ENCODE measurements at regions not wholly inside any gene's neighbourhood (a gene's known extent, or its start where the extent isn't known, plus 50 kb on each side); places are given as distances from the start of the nearest gene placed in this dataset.

- no peak for DNase-seq
These were observed 318.2 kb downstream of the NUAK1 start for GRCh38 chr12:105820429-105821125.

GRCh38 chr12:105822131-105823105 is 316.3 kb downstream of the NUAK1 start:
- no peak for DNase-seq

DNA sequence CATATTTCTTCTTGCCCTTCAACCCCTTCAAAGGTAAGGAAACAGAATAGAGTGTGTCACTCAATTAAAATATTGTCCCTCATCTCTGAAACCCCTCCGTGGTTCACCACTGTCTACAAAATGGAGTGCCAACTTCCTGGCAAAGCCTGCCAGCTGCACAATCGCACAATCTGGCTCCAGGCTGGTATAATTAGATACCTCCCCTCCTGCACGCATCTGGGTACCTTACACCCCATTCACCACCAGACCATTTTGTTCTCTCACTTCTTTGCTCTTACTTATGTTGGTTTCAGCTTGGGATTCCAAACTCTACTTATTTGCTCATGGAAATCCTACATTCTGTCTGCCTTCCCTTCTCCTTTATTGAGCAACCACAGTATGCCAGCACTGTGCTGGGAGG is 314.9 kb downstream of the NUAK1 start:
- no peak for DNase-seq

DNA sequence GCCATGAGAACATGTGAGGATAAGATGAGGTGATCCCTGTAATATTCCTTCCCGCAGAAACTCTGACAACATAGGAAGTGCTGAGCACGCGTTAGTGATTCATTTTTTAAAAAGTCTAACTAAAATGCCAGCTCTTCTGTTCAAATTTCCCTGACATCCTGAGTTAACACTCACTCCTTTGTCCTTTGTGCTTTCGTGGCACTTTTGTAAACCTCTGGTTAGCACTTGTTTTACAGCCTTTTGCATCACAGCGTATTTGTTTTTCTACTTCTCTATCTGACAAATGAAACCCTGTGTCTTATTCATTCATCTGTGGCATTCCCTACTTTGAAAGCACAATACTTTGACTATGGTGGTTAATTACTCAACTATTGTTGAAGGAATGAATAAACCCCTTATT is 313.6 kb downstream of the NUAK1 start:
- no peak for DNase-seq

DNA sequence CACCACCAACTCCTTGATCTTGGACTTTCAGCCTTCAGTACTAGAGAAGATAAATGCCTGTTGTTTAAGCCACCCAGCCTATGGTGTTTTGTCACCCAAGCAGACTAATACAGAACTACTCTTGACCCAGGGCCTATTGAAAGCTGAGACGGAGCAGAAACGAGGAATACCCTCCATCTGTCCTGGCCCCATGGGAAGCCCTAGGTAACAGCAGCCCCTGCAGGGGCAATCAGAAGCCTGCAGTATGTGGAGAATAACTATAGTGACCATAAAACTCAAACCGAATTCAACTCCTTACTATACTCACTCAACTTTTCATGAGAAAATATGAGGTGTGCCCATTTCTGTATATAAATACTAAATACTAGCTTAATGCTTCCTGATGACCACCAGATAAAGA is 307.4 kb downstream of the NUAK1 start:
- DNase-seq = no peak

DNA sequence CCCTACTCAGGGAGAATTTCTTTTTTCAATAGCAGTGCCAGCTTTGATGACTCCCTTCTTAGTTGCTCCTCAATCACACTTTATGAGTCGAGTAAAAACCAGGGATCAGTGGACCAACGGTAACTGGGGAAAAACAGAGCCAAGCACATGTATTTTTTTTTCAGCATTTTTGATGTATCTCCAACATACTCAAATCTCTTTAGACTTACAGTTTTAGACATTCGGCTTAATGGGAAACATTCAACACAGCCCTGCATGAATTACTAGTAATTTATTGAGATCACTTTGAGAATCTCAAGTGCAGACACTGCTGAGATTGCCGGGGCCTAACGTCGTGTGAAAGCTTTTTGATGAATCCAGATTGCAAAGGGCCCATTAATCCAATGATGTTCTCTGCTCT is 306.7 kb downstream of the NUAK1 start:
- no peak for DNase-seq

DNA sequence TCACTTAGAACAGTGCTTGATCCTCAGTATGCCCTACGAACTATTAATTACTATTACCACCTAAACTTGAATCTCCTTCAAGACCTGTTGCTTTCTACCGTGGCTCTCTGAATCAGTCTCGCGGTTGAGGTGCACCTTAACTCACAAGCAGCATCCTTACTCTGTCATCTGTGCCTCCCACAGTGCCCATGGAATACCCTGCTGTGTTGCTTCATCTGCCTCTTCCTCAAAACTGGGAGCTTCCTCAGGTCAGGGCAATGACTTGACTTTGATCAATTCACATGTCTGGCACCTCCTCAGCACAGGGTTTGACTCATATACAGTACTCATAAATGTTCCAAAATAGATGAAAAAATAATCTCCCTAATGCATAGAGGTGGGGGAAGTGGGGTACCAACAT is 305.9 kb downstream of the NUAK1 start:
- no peak for DNase-seq

- no peak for DNase-seq
These were observed 304.3 kb downstream of the NUAK1 start for GRCh38 chr12:105834496-105834895.

GRCh38 chr12:105835580-105836241 is 303.0 kb downstream of the NUAK1 start:
- DNase-seq = no peak

GRCh38 chr12:105836242-105836622 is 302.5 kb downstream of the NUAK1 start:
- DNase-seq = no peak

DNA sequence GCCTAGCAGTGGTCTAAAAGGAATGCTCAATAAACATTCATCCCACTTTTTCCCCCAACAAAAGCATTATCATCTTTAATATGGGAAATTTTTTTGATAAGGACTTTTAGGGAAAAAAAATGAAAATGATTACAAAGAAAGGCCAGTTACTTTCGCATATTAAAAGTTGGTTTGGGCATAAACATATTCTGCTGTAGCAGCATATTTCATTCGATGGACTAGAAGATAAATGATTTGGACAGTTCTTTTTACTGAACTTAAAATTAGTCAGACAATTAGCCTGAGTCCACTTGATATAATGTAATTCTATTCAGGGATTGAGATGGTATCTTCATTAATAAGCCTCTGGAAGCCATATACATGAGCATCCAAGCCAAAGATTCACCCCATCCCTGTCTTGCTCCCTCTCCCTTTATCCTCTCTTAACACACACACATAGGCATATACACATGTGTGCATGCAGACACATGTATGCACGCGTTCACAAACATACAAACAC is 299.1 kb downstream of the NUAK1 start:
- DNase-seq = no peak

DNA sequence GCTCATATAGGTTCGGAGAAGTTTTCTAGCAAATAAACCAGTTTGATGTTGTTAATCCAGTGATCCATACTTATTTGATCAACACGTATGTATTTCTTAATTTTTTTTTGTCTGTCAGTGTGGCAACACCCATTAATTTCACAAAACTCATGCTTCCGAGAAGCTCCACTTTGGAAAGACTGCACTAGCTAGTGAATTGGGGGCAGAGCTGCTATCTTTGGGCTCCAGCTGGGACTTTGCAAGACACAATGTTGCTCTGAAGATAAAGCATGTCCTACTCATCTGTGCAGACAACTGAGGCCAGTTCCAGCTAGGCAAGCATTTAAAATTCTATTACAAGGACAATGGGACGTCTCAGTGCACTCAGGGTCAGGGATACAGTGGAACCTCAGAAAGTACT is 298.4 kb downstream of the NUAK1 start:
- no peak for DNase-seq

DNA sequence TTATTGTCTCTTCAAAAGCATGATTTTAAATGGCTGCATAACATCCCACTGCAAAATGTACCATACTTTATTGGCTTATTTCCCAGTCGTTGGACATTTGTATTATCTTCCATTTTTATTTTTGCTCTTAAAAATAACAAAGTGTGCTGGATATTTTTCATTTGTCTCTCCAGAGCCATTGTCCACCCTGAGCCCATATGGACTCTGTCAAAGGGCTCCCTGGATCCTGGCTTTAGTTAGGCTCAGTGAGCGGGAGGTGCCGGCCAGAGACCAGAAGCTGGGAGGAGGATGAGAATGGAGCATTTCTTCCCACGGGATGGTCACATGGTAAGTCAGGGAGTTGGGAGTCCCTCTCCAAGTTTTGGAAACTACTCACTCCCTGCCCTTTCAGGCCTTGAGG is 296.9 kb downstream of the NUAK1 start:
- DNase-seq = no peak

DNA sequence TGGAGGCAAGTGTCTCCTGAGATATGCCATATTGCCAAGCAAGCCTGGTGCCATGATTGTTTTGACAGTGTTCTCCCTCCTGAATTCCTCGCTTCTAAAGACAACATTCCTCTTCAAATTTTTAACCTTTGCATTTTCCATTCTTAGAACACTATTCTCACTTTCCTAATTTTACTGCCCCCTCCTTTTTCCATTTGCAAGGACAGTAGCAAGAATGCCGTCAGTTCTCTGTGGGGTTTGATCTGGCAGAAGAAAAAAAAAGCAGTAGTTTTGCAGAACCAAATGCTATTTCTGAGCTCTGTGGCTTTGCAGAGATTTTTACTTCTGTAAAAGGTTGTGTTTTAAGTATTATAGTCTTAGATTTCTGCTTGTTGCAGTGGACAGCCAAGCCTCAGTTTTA is 295.2 kb downstream of the NUAK1 start:
- no peak for DNase-seq

DNA sequence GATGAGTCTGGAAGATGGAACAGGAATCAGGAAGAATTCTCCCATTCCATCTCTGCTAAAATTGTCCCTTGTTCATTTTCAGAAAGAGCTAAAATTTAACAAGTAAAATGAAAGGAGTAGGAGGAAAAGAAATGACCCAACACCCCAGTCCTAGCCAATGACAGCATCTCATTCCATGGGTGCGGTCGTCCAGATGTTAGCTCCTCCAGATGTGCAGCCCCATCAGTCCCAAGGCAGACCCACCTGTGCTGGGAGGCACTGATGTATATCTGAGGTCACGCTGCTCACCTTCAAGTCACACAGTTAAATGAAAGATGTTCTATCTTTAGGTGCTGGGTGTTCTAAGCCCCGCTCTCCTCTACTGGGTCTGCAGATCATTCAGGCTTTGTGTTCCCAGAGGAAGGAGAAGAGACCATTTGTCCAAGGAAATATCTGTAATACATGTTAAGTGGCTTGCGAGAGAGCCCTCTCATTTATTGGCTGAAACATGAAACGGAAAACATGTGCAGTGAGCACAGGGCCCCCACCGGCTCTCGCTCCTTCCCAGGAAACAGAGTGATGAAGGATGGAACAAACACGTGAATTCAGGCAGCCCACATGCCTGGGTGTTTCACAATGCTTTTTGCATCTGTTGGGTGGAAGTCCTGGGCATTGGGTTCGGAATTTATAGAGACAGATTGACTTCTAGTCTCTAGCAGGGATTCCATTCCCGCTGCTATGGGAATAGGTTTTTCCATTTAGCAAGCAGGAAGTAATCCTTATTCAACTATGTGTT is 294.6 kb downstream of the NUAK1 start:
- no peak for DNase-seq

- no peak for DNase-seq
These were observed 292.4 kb downstream of the NUAK1 start for GRCh38 chr12:105846331-105846730.

DNA sequence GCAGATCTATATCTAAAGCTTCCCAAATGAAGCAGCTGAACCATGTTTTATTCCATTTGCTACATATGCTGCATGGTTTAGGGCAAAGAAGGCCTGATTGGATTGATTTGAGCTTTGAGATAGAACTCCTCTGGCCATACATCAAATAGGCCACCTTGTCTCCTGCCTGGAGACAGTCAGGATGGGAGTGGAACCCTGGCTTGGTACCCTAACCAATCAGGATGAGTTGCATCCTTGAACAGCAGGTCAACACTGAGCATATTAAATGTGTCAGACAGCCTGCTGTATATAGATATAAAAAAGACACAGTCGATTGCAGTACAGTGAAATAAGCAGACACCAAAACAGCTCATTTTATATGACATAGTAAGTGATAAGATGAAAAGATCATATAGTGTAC is 291.7 kb downstream of the NUAK1 start:
- DNase-seq = no peak

DNA sequence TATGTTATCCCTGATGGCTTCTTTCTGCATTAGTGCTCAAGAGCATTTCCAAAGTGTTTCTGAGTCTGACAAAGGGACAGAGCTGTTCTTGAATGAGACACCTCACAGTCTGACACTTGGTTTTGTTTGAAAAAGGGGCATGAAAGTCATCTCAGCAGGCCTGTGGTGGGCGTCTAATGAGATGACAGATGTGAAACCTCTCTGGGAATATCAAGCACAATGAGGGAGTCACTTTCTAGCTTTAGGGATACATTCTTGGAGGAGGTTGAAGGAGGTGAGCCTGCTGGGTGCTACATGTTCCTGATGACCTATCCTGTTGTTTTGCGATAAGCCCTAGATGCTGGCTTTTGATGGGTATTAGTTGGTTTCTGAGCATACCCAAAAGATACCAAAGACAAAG is 290.5 kb downstream of the NUAK1 start:
- no peak for DNase-seq

DNA sequence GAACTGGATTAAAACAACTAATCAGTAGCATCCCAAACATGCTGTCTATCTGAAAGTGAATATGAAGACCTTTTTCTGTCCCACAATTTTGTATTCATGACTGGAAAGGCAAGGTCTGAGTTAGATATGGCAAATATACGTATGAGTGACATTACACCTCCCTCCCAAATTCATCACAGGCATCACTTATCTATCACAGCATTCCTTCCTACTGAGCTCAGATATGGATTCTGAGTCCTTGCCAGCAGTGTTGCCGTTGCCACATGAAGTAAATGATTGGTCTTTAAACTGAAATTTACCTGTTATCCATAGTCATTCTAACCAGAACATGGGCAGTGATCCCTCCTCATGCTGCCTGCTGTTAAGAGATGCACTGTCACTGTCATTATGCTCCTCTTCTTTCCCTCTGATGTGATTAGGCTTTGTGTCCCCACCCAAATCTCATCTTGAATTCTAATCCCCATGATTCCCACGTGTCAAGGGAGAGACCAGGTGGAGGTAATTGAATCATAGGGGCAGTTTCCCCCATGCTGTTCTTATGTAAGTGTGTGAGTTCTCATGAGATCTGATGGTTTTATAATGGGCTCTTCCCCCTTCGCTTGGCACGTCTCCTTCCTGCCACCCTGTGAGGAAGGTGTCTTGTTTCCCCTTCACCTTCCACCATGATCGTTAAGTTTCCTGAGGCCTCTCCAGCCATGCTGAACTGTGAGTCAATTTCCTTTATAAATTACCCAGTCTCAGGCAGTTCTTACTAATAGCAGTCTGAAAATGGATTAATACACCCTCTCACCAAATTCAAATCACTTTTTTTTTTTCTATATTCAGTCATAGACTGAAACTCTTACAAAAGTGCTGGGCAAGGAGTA is 288.4 kb downstream of the NUAK1 start:
- no peak for DNase-seq

GRCh38 chr12:105852496-105852895 is 286.3 kb downstream of the NUAK1 start:
- no peak for DNase-seq

GRCh38 chr12:105852951-105853350 is 285.8 kb downstream of the NUAK1 start:
- DNase-seq = no peak

- no peak for DNase-seq
These were observed 284.7 kb downstream of the NUAK1 start for GRCh38 chr12:105854071-105854470.

Data from KG1 (cell line).